ENCODE measurements at regions not wholly inside any gene's neighbourhood (a gene's known extent, or its start where the extent isn't known, plus 50 kb on each side); places are given as distances from the start of the nearest gene placed in this dataset.

GRCh38 chr4:148823419-148823769 is 381.2 kb upstream of the NR3C2 start:
- Mint-ChIP-seq H3K9me3 (ENCODE audit: unreplicated experiment) (no peaks in the 10 kb centered on the region), H3K36me3 (ENCODE audit: insufficient read depth, unreplicated experiment) (no peaks in the 10 kb centered on the region), H3K27me3 (ENCODE audit: insufficient read depth, unreplicated experiment) (no peaks in the 10 kb centered on the region), H3K4me3 (ENCODE audit: unreplicated experiment) (no peak overlapping the region), H3K4me1 (ENCODE audit: low read depth, unreplicated experiment) (no peaks in the 10 kb centered on the region), H3K27ac (ENCODE audit: unreplicated experiment) (no peak overlapping the region)
- CTCF ChIA-PET, result no interaction called here
- no peak for DNase-seq
- Histone ChIP-seq H3K4me1 (0 out of 2 replicates have a peak, but pooled peaks cover 3% of the 10 kb centered on the region), H3K27me3 (replicated peaks; ENCODE audit: control insufficient read depth, insufficient read depth, low read length) (no peaks in the 10 kb centered on the region), H3K4me3 (ENCODE audit: low read depth, low read length) (no peak overlapping the region), H3K36me3 (ENCODE audit: control insufficient read depth, insufficient read depth, low read length) (no peaks in the 10 kb centered on the region), H3K9me3 (no peaks in the 10 kb centered on the region)
- TF ChIP-seq, protein P1, sequence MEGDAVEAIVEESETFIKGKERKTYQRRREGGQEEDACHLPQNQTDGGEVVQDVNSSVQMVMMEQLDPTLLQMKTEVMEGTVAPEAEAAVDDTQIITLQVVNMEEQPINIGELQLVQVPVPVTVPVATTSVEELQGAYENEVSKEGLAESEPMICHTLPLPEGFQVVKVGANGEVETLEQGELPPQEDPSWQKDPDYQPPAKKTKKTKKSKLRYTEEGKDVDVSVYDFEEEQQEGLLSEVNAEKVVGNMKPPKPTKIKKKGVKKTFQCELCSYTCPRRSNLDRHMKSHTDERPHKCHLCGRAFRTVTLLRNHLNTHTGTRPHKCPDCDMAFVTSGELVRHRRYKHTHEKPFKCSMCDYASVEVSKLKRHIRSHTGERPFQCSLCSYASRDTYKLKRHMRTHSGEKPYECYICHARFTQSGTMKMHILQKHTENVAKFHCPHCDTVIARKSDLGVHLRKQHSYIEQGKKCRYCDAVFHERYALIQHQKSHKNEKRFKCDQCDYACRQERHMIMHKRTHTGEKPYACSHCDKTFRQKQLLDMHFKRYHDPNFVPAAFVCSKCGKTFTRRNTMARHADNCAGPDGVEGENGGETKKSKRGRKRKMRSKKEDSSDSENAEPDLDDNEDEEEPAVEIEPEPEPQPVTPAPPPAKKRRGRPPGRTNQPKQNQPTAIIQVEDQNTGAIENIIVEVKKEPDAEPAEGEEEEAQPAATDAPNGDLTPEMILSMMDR (IDR thresholded peaks at IDR 0.05; ENCODE audit: insufficient read depth in 1 of 2, low read depth in 1 of 2, low read length in 1 of 2, severe bottlenecking in 1 of 2, unreplicated experiment in 1 of 2), result no peak
- intact Hi-C loops (cut with micrococcal nuclease; ENCODE audit: unreplicated experiment), result no loop called here
- no TSS peak for BruUV-seq (replicated peaks)
- POLR2A ChIA-PET, result no interaction called here

DNA sequence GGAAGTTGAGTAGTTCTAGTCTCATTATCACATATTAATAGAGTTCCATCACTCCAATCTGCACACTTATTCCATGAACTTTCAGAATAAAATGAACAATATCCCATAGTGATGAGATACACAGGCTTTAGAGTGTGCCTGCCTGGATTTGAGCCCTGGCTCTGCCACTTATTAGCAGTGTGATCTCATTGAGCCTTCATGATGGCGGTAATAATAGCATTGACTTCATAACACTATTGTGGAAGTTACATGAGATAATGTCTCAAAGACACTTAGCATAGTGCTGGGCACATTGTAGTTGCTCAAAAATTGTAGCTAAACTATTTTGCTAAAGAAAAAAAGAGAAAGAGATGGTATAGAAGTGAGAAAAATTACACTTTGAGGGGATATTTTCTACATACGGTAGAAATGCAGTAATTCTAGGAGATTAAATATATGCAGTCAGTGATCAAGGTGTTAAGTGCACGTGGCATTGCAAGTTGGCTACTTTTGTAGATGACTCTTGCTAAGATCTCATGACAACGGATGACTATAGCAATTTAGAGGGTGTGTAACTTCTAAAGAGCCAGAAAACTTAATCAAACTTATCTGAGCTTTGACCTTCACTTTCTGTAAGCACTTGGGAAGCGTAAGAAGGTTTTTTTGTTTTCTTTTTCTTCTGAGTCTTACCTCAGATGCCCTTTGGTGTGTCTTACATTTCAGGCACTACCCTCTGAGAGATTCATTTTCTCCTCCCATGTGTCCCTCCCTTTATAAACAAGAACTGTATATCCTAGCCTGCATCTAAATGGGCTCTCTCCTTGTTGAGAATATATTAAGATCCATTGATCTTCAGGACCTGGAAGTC is 380.6 kb upstream of the NR3C2 start:
- no peaks in the 10 kb centered on the region for H3K36me3 Mint-ChIP-seq (ENCODE audit: insufficient read depth, unreplicated experiment)
- TF ChIP-seq, protein P1 (IDR thresholded peaks at IDR 0.05; ENCODE audit: insufficient read depth in 1 of 2, low read depth in 1 of 2, low read length in 1 of 2, severe bottlenecking in 1 of 2, unreplicated experiment in 1 of 2), result no peak
- H3K27me3 ChIP-seq (replicated peaks; ENCODE audit: control insufficient read depth, insufficient read depth, low read length), result no peaks in the 10 kb centered on the region
- no peaks in the 10 kb centered on the region for H3K9me3 Mint-ChIP-seq (ENCODE audit: unreplicated experiment)
- no peak overlapping the region for H3K4me3 Mint-ChIP-seq (ENCODE audit: unreplicated experiment)
- H3K36me3 ChIP-seq (ENCODE audit: control insufficient read depth, insufficient read depth, low read length), result no peaks in the 10 kb centered on the region
- H3K9me3 ChIP-seq, result no peaks in the 10 kb centered on the region
- DNase-seq, result no peak
- no peaks in the 10 kb centered on the region for H3K27me3 Mint-ChIP-seq (ENCODE audit: insufficient read depth, unreplicated experiment)
- no TSS peak for BruUV-seq (replicated peaks)
- no peak overlapping the region for H3K4me3 ChIP-seq (ENCODE audit: low read depth, low read length)
- H3K27ac Mint-ChIP-seq (ENCODE audit: unreplicated experiment), result no peak overlapping the region
- POLR2A ChIA-PET, result no interaction called here
- CTCF ChIA-PET, result no interaction called here
- intact Hi-C loops (cut with micrococcal nuclease; ENCODE audit: unreplicated experiment), result no loop called here
- H3K4me1 ChIP-seq, result 0 out of 2 replicates have a peak, but pooled peaks cover 3% of the 10 kb centered on the region
- H3K4me1 Mint-ChIP-seq (ENCODE audit: low read depth, unreplicated experiment), result no peaks in the 10 kb centered on the region

DNA sequence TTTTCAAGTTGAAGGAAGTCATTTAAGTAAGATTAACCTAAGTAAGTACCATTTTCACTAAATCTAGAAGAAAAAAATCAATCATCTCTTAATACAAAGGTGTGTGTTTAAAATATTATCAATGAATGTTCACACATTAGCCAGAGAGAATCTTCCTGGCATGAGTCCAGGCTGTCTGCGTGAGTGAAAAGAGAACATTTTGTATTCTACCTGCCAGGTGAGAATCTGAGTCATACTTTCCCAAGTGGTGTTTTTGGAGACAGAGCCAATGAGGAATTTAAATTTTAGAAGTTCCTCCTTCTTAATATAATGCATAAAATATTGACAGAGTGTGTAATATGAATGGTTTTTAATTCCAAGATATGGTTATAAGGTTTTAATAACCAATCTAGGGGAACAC is 371.8 kb upstream of the NR3C2 start:
- no peaks in the 10 kb centered on the region for H3K36me3 ChIP-seq (ENCODE audit: control insufficient read depth, insufficient read depth, low read length)
- no peaks in the 10 kb centered on the region for H3K9me3 Mint-ChIP-seq (ENCODE audit: unreplicated experiment)
- CTCF ChIA-PET, result no interaction called here
- H3K4me3 ChIP-seq (ENCODE audit: low read depth, low read length), result no peak overlapping the region
- H3K4me1 Mint-ChIP-seq (ENCODE audit: low read depth, unreplicated experiment), result no peaks in the 10 kb centered on the region
- no peak overlapping the region for H3K27ac Mint-ChIP-seq (ENCODE audit: unreplicated experiment)
- H3K27me3 ChIP-seq (replicated peaks; ENCODE audit: control insufficient read depth, insufficient read depth, low read length), result no peaks in the 10 kb centered on the region
- POLR2A ChIA-PET, result no interaction called here
- H3K9me3 ChIP-seq, result no peaks in the 10 kb centered on the region
- intact Hi-C loops (cut with micrococcal nuclease; ENCODE audit: unreplicated experiment), result no loop called here
- no TSS peak for BruUV-seq (replicated peaks)
- H3K4me3 Mint-ChIP-seq (ENCODE audit: unreplicated experiment), result no peak overlapping the region
- no peaks in the 10 kb centered on the region for H3K36me3 Mint-ChIP-seq (ENCODE audit: insufficient read depth, unreplicated experiment)
- DNase-seq, result no peak
- TF ChIP-seq, protein P1 (IDR thresholded peaks at IDR 0.05; ENCODE audit: insufficient read depth in 1 of 2, low read depth in 1 of 2, low read length in 1 of 2, severe bottlenecking in 1 of 2, unreplicated experiment in 1 of 2), result no peak
- H3K27me3 Mint-ChIP-seq (ENCODE audit: insufficient read depth, unreplicated experiment), result peaks cover 6% of the 10 kb centered on the region
- H3K4me1 ChIP-seq, result no peaks in the 10 kb centered on the region
